IMR-90 (cell line): ENCODE measurements at regions not wholly inside any gene's neighbourhood (a gene's known extent, or its start where the extent isn't known, plus 50 kb on each side); places are given as distances from the start of the nearest gene placed in this dataset.

ENCODE experiments used
- ATAC-seq: fragments of 200-7000 bp; cut with Tn5 transposase; 2 replicates; pipeline ENCODE4 v1.9.1; 2020; ENCODE audit warnings: low read depth, mild to moderate bottlenecking, moderate library complexity
- BruUV-seq: library from RNA; stranded (reverse); fragments of 400-500 nt; replicated peaks from 2 replicates; lab custom pipeline; 2021; lab: Mats Ljungman, UMichigan
- CTCF ChIA-PET: fragments of 300-600 bp; formaldehyde crosslinking; extraction: SDS; loops from one replicate; lab custom pipeline; 2021; ENCODE audit warnings: antibody characterized with exemption; lab: Yijun Ruan, JAX
- POLR2A ChIA-PET: fragments of 300-600 bp; sonication (Branson Sonifier 250); formaldehyde crosslinking; loops from one replicate; lab custom pipeline; 2022; ENCODE audit warnings: antibody characterized with exemption; ENCODE audit not compliant: unreplicated experiment; lab: Charles Lee
- DNase-seq: peaks from one replicate; pipeline ENCODE4 v3.0.0; 2013
- H2AFZ ChIP-seq: replicated peaks from 2 replicates; pipeline ENCODE3; 2013; ENCODE audit warnings: low read length, mild to moderate bottlenecking; ENCODE audit not compliant: poor library complexity
- H2AK5ac ChIP-seq: 2 replicates; pipeline ENCODE4 v1.6.1; 2013; ENCODE audit warnings: low read depth, low read length, inconsistent platforms
- H2AK9ac ChIP-seq: replicated peaks from 2 replicates; pipeline ENCODE3; 2013; ENCODE audit warnings: mild to moderate bottlenecking, low read depth, low read length, moderate library complexity; ENCODE audit not compliant: poor library complexity
- H2BK120ac ChIP-seq: 2 replicates; pipeline ENCODE4 v1.6.1; 2013; ENCODE audit warnings: low read depth, low read length, inconsistent platforms
- H2BK15ac ChIP-seq: 3 replicates; pipeline ENCODE4 v1.6.1; 2013; ENCODE audit warnings: low read depth, low read length, inconsistent platforms
- H2BK20ac ChIP-seq: 2 replicates; pipeline ENCODE4 v1.6.1; 2013; ENCODE audit warnings: low read depth, mild to moderate bottlenecking, inconsistent platforms, low read length, moderate library complexity
- H2BK5ac ChIP-seq: 2 replicates; pipeline ENCODE4 v1.6.1; 2013; ENCODE audit warnings: mild to moderate bottlenecking, low read depth, low read length, inconsistent platforms; ENCODE audit not compliant: poor library complexity, severe bottlenecking
- H3K14ac ChIP-seq: replicated peaks from 2 replicates; pipeline ENCODE4 v1.6.1; 2013; ENCODE audit warnings: low read depth, low read length, inconsistent platforms
- H3K18ac ChIP-seq: 2 replicates; pipeline ENCODE4 v1.6.1; 2013; ENCODE audit warnings: low read depth, low read length, control low read depth
- H3K23ac ChIP-seq: 2 replicates; pipeline ENCODE4 v1.6.1; 2013; ENCODE audit warnings: low read depth, low read length, inconsistent platforms
- H3K27ac ChIP-seq: 2 replicates; pipeline ENCODE4 v1.5.1; 2013; ENCODE audit warnings: mild to moderate bottlenecking, control low read depth, low read length; ENCODE audit not compliant: insufficient read depth
- H3K27me3 ChIP-seq: 2 replicates; pipeline ENCODE4 v1.6.1; 2013; ENCODE audit warnings: low read length; ENCODE audit not compliant: control insufficient read depth, insufficient read depth
- H3K36me3 ChIP-seq: 2 replicates; pipeline ENCODE4 v1.6.1; 2013; ENCODE audit warnings: low read length, mixed read lengths; ENCODE audit not compliant: control insufficient read depth, insufficient read depth
- H3K4ac ChIP-seq: 2 replicates; pipeline ENCODE4 v1.6.1; 2013; ENCODE audit warnings: low read depth, low read length, inconsistent platforms
- H3K4me1 ChIP-seq: 2 replicates; pipeline ENCODE4 v1.6.1; 2013; ENCODE audit warnings: low read length, mixed read lengths; ENCODE audit not compliant: control insufficient read depth, insufficient read depth
- H3K4me2 ChIP-seq: 2 replicates; pipeline ENCODE4 v1.6.1; 2013; ENCODE audit warnings: low read depth, mild to moderate bottlenecking, control low read depth, low read length, moderate library complexity
- H3K4me3 ChIP-seq: 2 replicates; pipeline ENCODE4 v1.5.1; 2013; ENCODE audit warnings: low read depth, mild to moderate bottlenecking, control low read depth, low read length, moderate library complexity; ENCODE audit not compliant: insufficient read depth
- H3K56ac ChIP-seq: 2 replicates; pipeline ENCODE4 v1.6.1; 2013; ENCODE audit warnings: low read length, inconsistent platforms; ENCODE audit not compliant: insufficient read depth; ENCODE audit errors: extremely low read depth
- H3K79me1 ChIP-seq, 2 experiments: 2 replicates each; pipeline ENCODE4 v1.6.1; 2013; ENCODE audit warnings: low read length in 2 of 2, inconsistent platforms in 1 of 2, low read depth in 1 of 2
- H3K9ac ChIP-seq: 2 replicates; pipeline ENCODE4 v1.6.1; 2013; ENCODE audit warnings: low read depth, low read length, control low read depth
- H3K9me1 ChIP-seq: 2 replicates; pipeline ENCODE4 v1.6.1; 2013; ENCODE audit warnings: low read length, inconsistent platforms; ENCODE audit not compliant: insufficient read depth
- H3K9me3 ChIP-seq: 2 replicates; pipeline ENCODE4 v1.6.1; 2013; ENCODE audit warnings: low read length; ENCODE audit not compliant: control insufficient read depth, insufficient read depth
- H4K20me1 ChIP-seq: 2 replicates; pipeline ENCODE4 v1.6.1; 2013; ENCODE audit warnings: low read length, inconsistent platforms; ENCODE audit not compliant: insufficient read depth
- H4K5ac ChIP-seq: 2 replicates; pipeline ENCODE4 v1.6.1; 2013; ENCODE audit warnings: mild to moderate bottlenecking, low read depth, low read length, control low read depth
- H4K8ac ChIP-seq, 2 experiments: 2 replicates each; pipeline ENCODE4 v1.6.1; 2013; ENCODE audit warnings: low read depth in 2 of 2, low read length in 2 of 2, control low read depth in 1 of 2, inconsistent platforms in 1 of 2
- H4K91ac ChIP-seq: 2 replicates; pipeline ENCODE4 v1.6.1; 2013; ENCODE audit warnings: low read depth, low read length, inconsistent platforms; ENCODE audit not compliant: insufficient read depth
- BHLHE40 ChIP-seq: fragments of 150-350 bp; IDR thresholded peaks from 2 replicates; pipeline ENCODE4 v1.6.1; 2016; ENCODE audit warnings: mild to moderate bottlenecking, low read depth, low read length
- CHD1 ChIP-seq: IDR thresholded peaks from 2 replicates; pipeline ENCODE4 v1.6.1; 2012; ENCODE audit warnings: low read depth, low read length, improper control_type of control experiment
- ELK1 ChIP-seq: fragments of 150-350 bp; IDR thresholded peaks from 2 replicates; pipeline ENCODE4 v1.6.1; 2016; ENCODE audit warnings: low read depth, mild to moderate bottlenecking, low read length, moderate library complexity, borderline replicate concordance
- FOS ChIP-seq: fragments of 150-350 bp; IDR thresholded peaks from 2 replicates; pipeline ENCODE4 v1.6.1; 2016; ENCODE audit warnings: low read depth, low read length
- MAFK ChIP-seq: IDR thresholded peaks from 2 replicates; pipeline ENCODE4 v1.6.1; 2012; ENCODE audit warnings: low read depth, low read length, improper control_type of control experiment
- MXI1 ChIP-seq: IDR thresholded peaks from 2 replicates; pipeline ENCODE4 v1.6.1; 2012; ENCODE audit warnings: low read depth, mild to moderate bottlenecking, low read length, moderate library complexity, borderline replicate concordance
- NFE2L2 ChIP-seq: fragments of 150-350 bp; IDR thresholded peaks from 2 replicates; pipeline ENCODE4 v1.6.1; 2016; ENCODE audit warnings: low read depth, mild to moderate bottlenecking, low read length
- POLR2A ChIP-seq: IDR thresholded peaks from 2 replicates; pipeline ENCODE4 v1.6.1; 2012; ENCODE audit warnings: mild to moderate bottlenecking, low read depth, low read length
- SMC3 ChIP-seq: fragments of 150-350 bp; IDR thresholded peaks from 2 replicates; pipeline ENCODE4 v1.6.1; 2016; ENCODE audit warnings: low read depth, mild to moderate bottlenecking, antibody characterized with exemption, low read length, moderate library complexity
- USF2 ChIP-seq: fragments of 150-350 bp; IDR thresholded peaks from 2 replicates; pipeline ENCODE4 v1.6.1; 2017; ENCODE audit warnings: mild to moderate bottlenecking, antibody characterized with exemption, low read length, low read depth
- WGBS, 2 experiments: methylation state at CpG; one replicate each; pipeline versions ENCODE4 v1.1.5 to v1.1.7; 2013; ENCODE audit warnings: missing lambda C conversion rate in 2 of 2; ENCODE audit not compliant: insufficient read length in 1 of 2; ENCODE audit errors: extremely low coverage in 2 of 2; 5-methylcytosine and 5-hydroxymethylcytosine counted together
- dilution Hi-C: fragments of 300-500 bp; cut with HindIII; formaldehyde crosslinking; loops from one replicate; pipeline ENCODE4 v1.14.3; 2018; ENCODE audit warnings: low sequenced_read_pairs; ENCODE audit not compliant: unreplicated experiment
- in situ Hi-C: fragments of 300-500 bp; cut with MboI; formaldehyde crosslinking; loops from 3 replicates; pipeline ENCODE4 v1.14.3; 2019; ENCODE audit warnings: low sequenced_read_pairs, inconsistent platforms, mixed read lengths
- intact Hi-C: fragments of 100-400 bp; cut with micrococcal nuclease; formaldehyde crosslinking; loops from 2 replicates; pipeline ENCODE4 v1.10.0; 2022

- H3K23ac ChIP-seq: no peak overlapping the region
- H4K20me1 ChIP-seq: no peaks in the 10 kb centered on the region
- H3K9ac ChIP-seq: no peak overlapping the region
- H2AK5ac ChIP-seq: no peak overlapping the region
- H3K27ac ChIP-seq: no peak overlapping the region
- H2BK120ac ChIP-seq: no peak overlapping the region
- dilution Hi-C loops (no loop called here), intact Hi-C loops (no loop called here), in situ Hi-C loops (no loop called here)
- no TSS peak for BruUV-seq
- H3K4me1 ChIP-seq: no peaks in the 10 kb centered on the region
- no peaks in the 10 kb centered on the region for H3K27me3 ChIP-seq
- H2BK20ac ChIP-seq: no peak overlapping the region
- H3K56ac ChIP-seq: no peak overlapping the region
- H2BK5ac ChIP-seq: no peak overlapping the region
- no peaks in the 10 kb centered on the region for H3K9me1 ChIP-seq
- no peak overlapping the region for H4K8ac ChIP-seq
- 39% methylated on average over 2 of the region's 6 CpGs; no CpG with 5 or more reads in 1 of the 2 experiments for WGBS, 2 experiments
- ATAC-seq (no peak), DNase-seq (no peak)
- no peak overlapping the region for H3K18ac ChIP-seq
- no peak overlapping the region for H3K14ac ChIP-seq
- H2AFZ ChIP-seq: no peak overlapping the region
- POLR2A ChIA-PET: no interaction called here
- CTCF ChIA-PET: no interaction called here
- no peak overlapping the region for H2BK15ac ChIP-seq
- no peaks in the 10 kb centered on the region for H3K36me3 ChIP-seq
- no peaks in the 10 kb centered on the region for H3K79me1 ChIP-seq
- no peak overlapping the region for H3K4ac ChIP-seq
- H3K9me3 ChIP-seq: no peaks in the 10 kb centered on the region
- no peak overlapping the region for H3K4me3 ChIP-seq
- no peak overlapping the region for H4K5ac ChIP-seq
- TF ChIP-seq CHD1 (no peak), MXI1 (no peak), USF2 (no peak), FOS (no peak), SMC3 (no peak), NFE2L2 (no peak), POLR2A (no peak), ELK1 (no peak), MAFK (no peak), BHLHE40 (no peak)
- H3K4me2 ChIP-seq: no peak overlapping the region
- no peak overlapping the region for H4K91ac ChIP-seq
- no peak overlapping the region for H2AK9ac ChIP-seq
Observed at GRCh38 chr18:39781565-39781964, 2173.5 kb upstream of the PIK3C3 start.
